Keratinocyte (primary cell): ENCODE measurements at regions not wholly inside any gene's neighbourhood (a gene's known extent, or its start where the extent isn't known, plus 50 kb on each side); places are given as distances from the start of the nearest gene placed in this dataset.

Experiments used
- DNase-seq: peaks from one replicate; pipeline ENCODE4 v3.0.0-alpha.2; 2011; ENCODE audit warnings: low read depth, missing footprints, low spot score
- FAIRE-seq: peaks from 2 replicates; lab custom pipeline; 2011; peaks lifted over from hg19 to GRCh38; lab: Jason Lieb, UNC
- H2AFZ ChIP-seq: 2 replicates; pipeline ENCODE4 v1.6.0; 2012; ENCODE audit warnings: low read length, control low read depth, inconsistent platforms; ENCODE audit not compliant: control insufficient read depth
- H3K27ac ChIP-seq: 2 replicates; pipeline ENCODE4 v1.5.1; 2011; ENCODE audit warnings: low read length; ENCODE audit not compliant: control insufficient read depth, insufficient read depth
- H3K27me3 ChIP-seq: 3 replicates; pipeline ENCODE4 v1.6.0; 2011; ENCODE audit warnings: low read length; ENCODE audit not compliant: control insufficient read depth, insufficient read depth; ENCODE audit errors: extremely low read depth
- H3K36me3 ChIP-seq, 2 experiments: 2 replicates in 1 of 2; 3 replicates in 1 of 2; pipeline ENCODE4 v1.5.1; 2011; ENCODE audit warnings: low read length in 2 of 2, mild to moderate bottlenecking in 1 of 2; ENCODE audit not compliant: control insufficient read depth in 2 of 2, insufficient read depth in 2 of 2; ENCODE audit errors: extremely low read depth in 1 of 2
- H3K4me1 ChIP-seq: 3 replicates; pipeline ENCODE4 v1.5.1; 2011; ENCODE audit warnings: low read length; ENCODE audit not compliant: control insufficient read depth, insufficient read depth; ENCODE audit errors: extremely low read depth
- H3K4me2 ChIP-seq: 3 replicates; pipeline ENCODE4 v1.6.0; 2011; ENCODE audit warnings: low read depth, low read length; ENCODE audit not compliant: control insufficient read depth, insufficient read depth; ENCODE audit errors: extremely low read depth
- H3K4me3 ChIP-seq, 3 experiments: fragments of 200-600 bp in 1 of 3; sonication (generic) in 1 of 3; 2 replicates in 2 of 3; 3 replicates in 1 of 3; pipeline ENCODE4 v1.5.1; 2011 to 2016; ENCODE audit warnings: low read length in 3 of 3, mild to moderate bottlenecking in 3 of 3, control low read depth in 2 of 3, inconsistent platforms in 1 of 3, low read depth in 1 of 3, mixed read lengths in 1 of 3, mixed run types in 1 of 3, moderate library complexity in 1 of 3; ENCODE audit not compliant: control insufficient read depth in 2 of 3, insufficient read depth in 2 of 3; ENCODE audit errors: extremely low read depth in 1 of 3
- H3K79me2 ChIP-seq: 2 replicates; pipeline ENCODE4 v1.6.0; 2012; ENCODE audit warnings: low read length; ENCODE audit not compliant: control insufficient read depth, insufficient read depth
- H3K9ac ChIP-seq: 3 replicates; pipeline ENCODE4 v1.6.0; 2011; ENCODE audit warnings: low read length; ENCODE audit not compliant: control insufficient read depth, insufficient read depth; ENCODE audit errors: extremely low read depth
- H3K9me1 ChIP-seq: 3 replicates; pipeline ENCODE4 v1.6.0; 2011; ENCODE audit warnings: low read length; ENCODE audit not compliant: control insufficient read depth, insufficient read depth; ENCODE audit errors: extremely low read depth
- H3K9me3 ChIP-seq: 2 replicates; pipeline ENCODE4 v1.5.1; 2012; ENCODE audit warnings: low read depth, low read length; ENCODE audit not compliant: control insufficient read depth
- H4K20me1 ChIP-seq: 3 replicates; pipeline ENCODE4 v1.6.0; 2011; ENCODE audit warnings: low read length; ENCODE audit not compliant: control insufficient read depth, insufficient read depth; ENCODE audit errors: extremely low read depth
- EZH2 ChIP-seq: IDR thresholded peaks from one replicate; pipeline ENCODE4 v1.6.1; 2012; ENCODE audit warnings: inconsistent platforms, mild to moderate bottlenecking, low read length, moderate library complexity
- dilution Hi-C: fragments of 300-500 bp; cut with MboI; formaldehyde crosslinking; loops from one replicate; pipeline ENCODE4 v1.7.0; 2020; ENCODE audit warnings: low sequenced_read_pairs; ENCODE audit not compliant: extremely low pct_ligation_motif_present
- TF ChIP-seq, protein P1 (sequence below), 3 experiments: IDR thresholded peaks in 1 of 3; conservative IDR thresholded peaks in 1 of 3; optimal IDR thresholded peaks in 1 of 3; 2 replicates in 2 of 3; 3 replicates in 1 of 3; pipeline versions ENCODE3 to v1.5.1; 2011; ENCODE audit warnings: low read length in 3 of 3, mild to moderate bottlenecking in 3 of 3, moderate library complexity in 2 of 3, control low read depth in 1 of 3, inconsistent platforms in 1 of 3; ENCODE audit not compliant: insufficient read depth in 2 of 3; ENCODE audit errors: extremely low read depth in 1 of 3

DNA sequence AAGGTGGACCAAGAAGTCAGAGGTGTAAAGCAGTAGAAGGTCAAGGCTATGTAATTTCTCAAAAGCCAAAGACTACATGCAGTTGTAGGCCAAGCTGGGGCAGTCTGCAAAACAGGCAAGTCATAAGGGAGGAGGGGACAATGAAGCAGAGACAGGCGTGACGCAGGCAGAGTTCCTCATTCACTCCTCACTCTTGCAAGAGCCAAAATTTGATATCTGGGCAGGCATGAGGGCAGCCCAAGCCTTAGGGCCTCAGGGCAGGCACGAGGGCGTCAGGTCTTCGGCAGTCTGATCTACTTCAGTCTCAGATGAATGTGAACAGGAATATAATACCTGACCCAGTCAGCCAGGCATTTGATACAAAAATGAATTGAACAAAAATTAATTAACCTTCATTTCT is 86.4 kb upstream of the AGA start:
- TF ChIP-seq, protein P1, sequence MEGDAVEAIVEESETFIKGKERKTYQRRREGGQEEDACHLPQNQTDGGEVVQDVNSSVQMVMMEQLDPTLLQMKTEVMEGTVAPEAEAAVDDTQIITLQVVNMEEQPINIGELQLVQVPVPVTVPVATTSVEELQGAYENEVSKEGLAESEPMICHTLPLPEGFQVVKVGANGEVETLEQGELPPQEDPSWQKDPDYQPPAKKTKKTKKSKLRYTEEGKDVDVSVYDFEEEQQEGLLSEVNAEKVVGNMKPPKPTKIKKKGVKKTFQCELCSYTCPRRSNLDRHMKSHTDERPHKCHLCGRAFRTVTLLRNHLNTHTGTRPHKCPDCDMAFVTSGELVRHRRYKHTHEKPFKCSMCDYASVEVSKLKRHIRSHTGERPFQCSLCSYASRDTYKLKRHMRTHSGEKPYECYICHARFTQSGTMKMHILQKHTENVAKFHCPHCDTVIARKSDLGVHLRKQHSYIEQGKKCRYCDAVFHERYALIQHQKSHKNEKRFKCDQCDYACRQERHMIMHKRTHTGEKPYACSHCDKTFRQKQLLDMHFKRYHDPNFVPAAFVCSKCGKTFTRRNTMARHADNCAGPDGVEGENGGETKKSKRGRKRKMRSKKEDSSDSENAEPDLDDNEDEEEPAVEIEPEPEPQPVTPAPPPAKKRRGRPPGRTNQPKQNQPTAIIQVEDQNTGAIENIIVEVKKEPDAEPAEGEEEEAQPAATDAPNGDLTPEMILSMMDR (optimal IDR thresholded peaks at IDR 0.05 in 1 of 3, IDR thresholded peaks at IDR 0.05 in 1 of 3, conservative IDR thresholded peaks at IDR 0.05 in 1 of 3; ENCODE audit: extremely low read depth in 1 of 3, insufficient read depth in 2 of 3, low read length in 3 of 3) = no peak
- TF ChIP-seq EZH2 = no peak
- no peaks in the 10 kb centered on the region for H3K36me3 ChIP-seq
- FAIRE-seq (no peak), DNase-seq (no peak)
- no peaks in the 10 kb centered on the region for H3K27me3 ChIP-seq
- H3K4me3 ChIP-seq = no peak overlapping the region
- no peaks in the 10 kb centered on the region for H3K9me3 ChIP-seq
- no peaks in the 10 kb centered on the region for H3K79me2 ChIP-seq
- H3K9me1 ChIP-seq = no peaks in the 10 kb centered on the region
- dilution Hi-C loops = no loop called here
- H3K9ac ChIP-seq = no peak overlapping the region
- no peak overlapping the region for H3K4me2 ChIP-seq
- H2AFZ ChIP-seq = no peak overlapping the region
- no peak overlapping the region for H3K27ac ChIP-seq
- no peaks in the 10 kb centered on the region for H3K4me1 ChIP-seq
- no peaks in the 10 kb centered on the region for H4K20me1 ChIP-seq

DNA sequence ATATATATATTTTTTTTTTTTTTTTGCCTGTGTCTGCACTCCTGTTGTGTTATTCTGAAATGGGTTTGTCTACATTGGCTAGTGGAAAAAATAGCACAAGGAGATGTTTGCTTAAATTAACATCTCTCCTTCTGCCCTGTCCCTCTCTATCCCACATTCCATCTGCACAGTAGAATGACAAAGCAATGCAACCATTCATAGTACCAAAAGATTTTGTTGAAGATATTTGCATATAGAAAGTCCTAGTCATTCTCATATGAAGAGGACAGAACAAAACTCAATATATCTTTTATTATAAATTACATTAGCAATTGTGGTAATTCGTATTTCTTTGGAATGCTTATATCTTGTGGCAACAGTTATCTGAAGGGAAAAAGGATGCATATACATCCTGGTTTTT is 88.3 kb upstream of the AGA start:
- no peak for FAIRE-seq
- H3K79me2 ChIP-seq = no peaks in the 10 kb centered on the region
- dilution Hi-C loops = no loop called here

More for the DNA sequence above, 88.3 kb upstream of the AGA start:
- Histone ChIP-seq H3K4me2 (no peak overlapping the region), H3K9me1 (no peaks in the 10 kb centered on the region), H3K4me3 (no peak overlapping the region), H3K36me3 (no peaks in the 10 kb centered on the region), H3K4me1 (no peaks in the 10 kb centered on the region), H3K27me3 (no peaks in the 10 kb centered on the region), H3K9me3 (no peaks in the 10 kb centered on the region), H3K27ac (no peak overlapping the region), H4K20me1 (no peaks in the 10 kb centered on the region), H2AFZ (no peak overlapping the region), H3K9ac (no peak overlapping the region)
- DNase-seq = no peak
- TF ChIP-seq, protein P1 (optimal IDR thresholded peaks at IDR 0.05 in 1 of 3, IDR thresholded peaks at IDR 0.05 in 1 of 3, conservative IDR thresholded peaks at IDR 0.05 in 1 of 3; ENCODE audit: extremely low read depth in 1 of 3, insufficient read depth in 2 of 3, low read length in 3 of 3) = no peak
- TF ChIP-seq EZH2 = no peak
